Vagina (tissue), 2 donors: ENCODE measurements at regions not wholly inside any gene's neighbourhood (a gene's known extent, or its start where the extent isn't known, plus 50 kb on each side); places are given as distances from the start of the nearest gene placed in this dataset.

ENCODE experiments used
- DNase-seq, 2 donors: peaks; one replicate each; pipeline ENCODE4 v3.0.0-alpha.2; 2017; ENCODE audit errors: extremely low spot score in 2 of 2
- H3K27ac ChIP-seq: fragments of 200-600 bp; sonication (generic); one replicate; pipeline ENCODE4 v1.5.1; 2019
- H3K27me3 ChIP-seq: fragments of 200-600 bp; sonication (generic); one replicate; pipeline ENCODE4 v1.5.1; 2019
- H3K36me3 ChIP-seq, 2 donors: fragments of 200-600 bp; sonication (generic); one replicate each; pipeline ENCODE4 v1.5.1; 2017 to 2019
- H3K4me1 ChIP-seq: fragments of 200-600 bp; sonication (generic); one replicate; pipeline ENCODE4 v1.5.1; 2019
- H3K4me3 ChIP-seq, 2 donors: fragments of 200-600 bp; sonication (generic); 1 replicate in 1 of 2; 2 replicates in 1 of 2; pipeline ENCODE4 v1.5.1; 2016 to 2019
- H3K9me3 ChIP-seq: fragments of 200-600 bp; sonication (generic); one replicate; pipeline ENCODE4 v1.5.1; 2019
- CTCF ChIP-seq, 3 experiments: fragments of 450-650 bp in 2 of 3; fragments of 200-600 bp in 1 of 3; sonication (generic) in 1 of 3; IDR thresholded peaks; one replicate each; pipeline ENCODE4 v1.5.1; 2017 to 2019; ENCODE audit warnings: antibody characterized with exemption in 3 of 3, mild to moderate bottlenecking in 2 of 3, moderate library complexity in 2 of 3
- POLR2A ChIP-seq, 2 donors: fragments of 450-650 bp; IDR thresholded peaks; one replicate each; pipeline ENCODE4 v1.6.1; 2017; ENCODE audit warnings: antibody characterized with exemption in 2 of 2, mild to moderate bottlenecking in 2 of 2, moderate library complexity in 2 of 2
- POLR2AphosphoS5 ChIP-seq, 2 donors: sonication (generic); formaldehyde crosslinking; IDR thresholded peaks; one replicate each; pipeline ENCODE4 v1.9.0; 2017; ENCODE audit warnings: antibody characterized with exemption in 2 of 2, mild to moderate bottlenecking in 2 of 2, low read depth in 1 of 2; ENCODE audit not compliant: insufficient read depth in 1 of 2
- intact Hi-C: fragments of 100-400 bp; cut with DNase I; formaldehyde crosslinking; loops from one replicate; pipeline ENCODE4 v1.15.1; 2023

- TF ChIP-seq POLR2A (IDR thresholded peaks at IDR 0.05) (no peak), CTCF (IDR thresholded peaks at IDR 0.05) (no peak), POLR2AphosphoS5 (IDR thresholded peaks at IDR 0.05; ENCODE audit: insufficient read depth in 1 of 2, low read depth in 1 of 2) (no peak)
- Histone ChIP-seq H3K4me1 (no peaks in the 10 kb centered on the region), H3K9me3 (no peaks in the 10 kb centered on the region), H3K4me3 (no peak overlapping the region), H3K36me3 (no peaks in the 10 kb centered on the region), H3K27ac (no peak overlapping the region), H3K27me3 (no peaks in the 10 kb centered on the region)
- intact Hi-C loops = no loop called here
- no peak for DNase-seq
Measured at GRCh38 chr2:47295981-47296635, 73.0 kb upstream of the EPCAM start.

- TF ChIP-seq POLR2A (IDR thresholded peaks at IDR 0.05) (no peak), CTCF (IDR thresholded peaks at IDR 0.05) (no peak), POLR2AphosphoS5 (IDR thresholded peaks at IDR 0.05; ENCODE audit: insufficient read depth in 1 of 2, low read depth in 1 of 2) (no peak)
- H3K4me1 ChIP-seq = no peaks in the 10 kb centered on the region
- no peak for DNase-seq
- H3K36me3 ChIP-seq = no peaks in the 10 kb centered on the region
- H3K27me3 ChIP-seq = no peaks in the 10 kb centered on the region
- no peak overlapping the region for H3K27ac ChIP-seq
- intact Hi-C loops = no loop called here
- H3K9me3 ChIP-seq = no peaks in the 10 kb centered on the region
- no peak overlapping the region for H3K4me3 ChIP-seq
Measured at GRCh38 chr2:47295131-47295980, 73.8 kb upstream of the EPCAM start.

GRCh38 chr2:47293976-47294375, 75.1 kb upstream of the EPCAM start:
- Histone ChIP-seq H3K4me3 (no peak overlapping the region), H3K27ac (no peak overlapping the region), H3K27me3 (no peaks in the 10 kb centered on the region), H3K9me3 (no peaks in the 10 kb centered on the region), H3K36me3 (no peaks in the 10 kb centered on the region), H3K4me1 (no peaks in the 10 kb centered on the region)
- DNase-seq = no peak
- intact Hi-C loops = no loop called here
- no peak for TF ChIP-seq POLR2AphosphoS5 (IDR thresholded peaks at IDR 0.05; ENCODE audit: insufficient read depth in 1 of 2, low read depth in 1 of 2)
- TF ChIP-seq CTCF (IDR thresholded peaks at IDR 0.05) = no peak
- TF ChIP-seq POLR2A (IDR thresholded peaks at IDR 0.05) = no peak

GRCh38 chr2:47288864-47289263, 80.2 kb upstream of the EPCAM start:
- H3K27ac ChIP-seq = no peak overlapping the region
- no peaks in the 10 kb centered on the region for H3K36me3 ChIP-seq
- no peak for DNase-seq
- no peaks in the 10 kb centered on the region for H3K27me3 ChIP-seq
- intact Hi-C loops = no loop called here
- TF ChIP-seq POLR2AphosphoS5 (IDR thresholded peaks at IDR 0.05; ENCODE audit: insufficient read depth in 1 of 2, low read depth in 1 of 2) (peak in 1 of 2 donors; percentile 64), POLR2A (IDR thresholded peaks at IDR 0.05) (no peak), CTCF (IDR thresholded peaks at IDR 0.05) (no peak)
- no peaks in the 10 kb centered on the region for H3K9me3 ChIP-seq
- no peaks in the 10 kb centered on the region for H3K4me1 ChIP-seq
- no peak overlapping the region for H3K4me3 ChIP-seq

GRCh38 chr2:47283659-47284058, 85.5 kb upstream of the EPCAM start:
- intact Hi-C loops = no loop called here
- H3K27ac ChIP-seq = no peak overlapping the region

More at GRCh38 chr2:47283659-47284058, 85.5 kb upstream of the EPCAM start:
- Histone ChIP-seq H3K9me3 (no peaks in the 10 kb centered on the region), H3K4me1 (no peaks in the 10 kb centered on the region), H3K36me3 (no peaks in the 10 kb centered on the region), H3K4me3 (no peak overlapping the region), H3K27me3 (no peaks in the 10 kb centered on the region)
- no peak for TF ChIP-seq CTCF (IDR thresholded peaks at IDR 0.05)
- TF ChIP-seq POLR2A (IDR thresholded peaks at IDR 0.05) = no peak
- TF ChIP-seq POLR2AphosphoS5 (IDR thresholded peaks at IDR 0.05; ENCODE audit: insufficient read depth in 1 of 2, low read depth in 1 of 2) = no peak
- DNase-seq = no peak
